B cell (primary cell): ENCODE measurements at regions not wholly inside any gene's neighbourhood (a gene's known extent, or its start where the extent isn't known, plus 50 kb on each side); places are given as distances from the start of the nearest gene placed in this dataset.

Source experiments
- CTCF ChIP-seq: fragments of 200-600 bp; IDR thresholded peaks from one replicate; pipeline ENCODE4 v1.8.0; 2022; ENCODE audit warnings: antibody characterized with exemption, mild to moderate bottlenecking
- EZH2 ChIP-seq: IDR thresholded peaks from 2 replicates; pipeline ENCODE4 v1.6.1; 2012; ENCODE audit warnings: borderline replicate concordance, low read depth, mild to moderate bottlenecking, moderate library complexity, low read length; ENCODE audit not compliant: insufficient read depth, poor library complexity, severe bottlenecking

- no peak for TF ChIP-seq CTCF
- no peak for TF ChIP-seq EZH2
Measured at GRCh38 chr16:80910434-80910833, 96.3 kb downstream of the CMC2 start.
